ENCODE measurements at regions not wholly inside any gene's neighbourhood (a gene's known extent, or its start where the extent isn't known, plus 50 kb on each side); places are given as distances from the start of the nearest gene placed in this dataset.

- TF ChIP-seq CTCF (IDR thresholded peaks at IDR 0.05 in 2 of 3, conservative IDR thresholded peaks at IDR 0.05 in 1 of 3; ENCODE audit: control insufficient read depth in 2 of 3, extremely low read depth in 1 of 3, insufficient read depth in 1 of 3, low read depth in 3 of 3, low read length in 3 of 3) (no peak), RELA (IDR thresholded peaks at IDR 0.05; ENCODE audit: borderline replicate concordance, partially characterized antibody) (no peak), ATF3 (IDR thresholded peaks at IDR 0.05; ENCODE audit: borderline replicate concordance, extremely low read depth, low read depth, low read length) (no peak)
Observed at GRCh38 chr2:52512760-52513159, 1254.8 kb upstream of the CHAC2 start.
